Ishikawa (cell line): ENCODE measurements at regions not wholly inside any gene's neighbourhood (a gene's known extent, or its start where the extent isn't known, plus 50 kb on each side); places are given as distances from the start of the nearest gene placed in this dataset.

Experiments
- CEBPB ChIP-seq: IDR thresholded peaks from 2 replicates; pipeline ENCODE4 v1.6.1; 2012
- MAX ChIP-seq: IDR thresholded peaks from 2 replicates; pipeline ENCODE4 v1.6.1; 2012
- NFIC ChIP-seq: IDR thresholded peaks from 2 replicates; pipeline ENCODE4 v1.6.1; 2012
- REST ChIP-seq: IDR thresholded peaks from 2 replicates; pipeline ENCODE4 v1.6.1; 2012; ENCODE audit warnings: low read depth, mild to moderate bottlenecking

GRCh38 chr3:22113453-22113852 is 362.4 kb upstream of the ZNF385D start:
- TF ChIP-seq NFIC (no peak), REST (no peak), CEBPB (no peak), MAX (no peak)
